Osteocyte (in vitro differentiated cells): ENCODE measurements at regions not wholly inside any gene's neighbourhood (a gene's known extent, or its start where the extent isn't known, plus 50 kb on each side); places are given as distances from the start of the nearest gene placed in this dataset.
"Not testable (repeated sequence)": the region's sequence is repeated elsewhere in the genome, so short reads cannot be mapped to it uniquely, and the experiment has no call there.

ENCODE experiments used
- DNase-seq: peaks from one replicate; pipeline ENCODE4 v3.0.0; 2021; ENCODE audit warnings: mixed read lengths; ENCODE audit not compliant: unreplicated experiment; ENCODE audit errors: extremely low spot score
- H3K27ac Mint-ChIP-seq: one replicate; pipeline ENCODE4 v1.8.0; 2021; ENCODE audit warnings: mild to moderate bottlenecking, mixed read lengths; ENCODE audit not compliant: unreplicated experiment
- H3K27me3 Mint-ChIP-seq: one replicate; pipeline ENCODE4 v1.8.0; 2021; ENCODE audit warnings: mixed read lengths; ENCODE audit not compliant: unreplicated experiment
- H3K36me3 Mint-ChIP-seq: one replicate; pipeline ENCODE4 v1.8.0; 2021; ENCODE audit warnings: mixed read lengths; ENCODE audit not compliant: unreplicated experiment
- H3K4me1 Mint-ChIP-seq: one replicate; pipeline ENCODE4 v1.8.0; 2021; ENCODE audit warnings: mixed read lengths; ENCODE audit not compliant: unreplicated experiment
- H3K4me3 Mint-ChIP-seq: one replicate; pipeline ENCODE4 v1.8.0; 2021; ENCODE audit warnings: mild to moderate bottlenecking, moderate library complexity, mixed read lengths; ENCODE audit not compliant: unreplicated experiment
- H3K9me3 Mint-ChIP-seq: one replicate; pipeline ENCODE4 v1.8.0; 2021; ENCODE audit warnings: mixed read lengths; ENCODE audit not compliant: unreplicated experiment
- TF ChIP-seq, protein P1 (sequence below): fragments of 200-600 bp; sonication (generic); IDR thresholded peaks from 2 replicates; pipeline ENCODE4 v1.5.0; 2021; ENCODE audit warnings: antibody characterized with exemption, mild to moderate bottlenecking, moderate library complexity

- no peaks in the 10 kb centered on the region for H3K9me3 Mint-ChIP-seq
- H3K36me3 Mint-ChIP-seq: no peaks in the 10 kb centered on the region
- TF ChIP-seq, protein P1, sequence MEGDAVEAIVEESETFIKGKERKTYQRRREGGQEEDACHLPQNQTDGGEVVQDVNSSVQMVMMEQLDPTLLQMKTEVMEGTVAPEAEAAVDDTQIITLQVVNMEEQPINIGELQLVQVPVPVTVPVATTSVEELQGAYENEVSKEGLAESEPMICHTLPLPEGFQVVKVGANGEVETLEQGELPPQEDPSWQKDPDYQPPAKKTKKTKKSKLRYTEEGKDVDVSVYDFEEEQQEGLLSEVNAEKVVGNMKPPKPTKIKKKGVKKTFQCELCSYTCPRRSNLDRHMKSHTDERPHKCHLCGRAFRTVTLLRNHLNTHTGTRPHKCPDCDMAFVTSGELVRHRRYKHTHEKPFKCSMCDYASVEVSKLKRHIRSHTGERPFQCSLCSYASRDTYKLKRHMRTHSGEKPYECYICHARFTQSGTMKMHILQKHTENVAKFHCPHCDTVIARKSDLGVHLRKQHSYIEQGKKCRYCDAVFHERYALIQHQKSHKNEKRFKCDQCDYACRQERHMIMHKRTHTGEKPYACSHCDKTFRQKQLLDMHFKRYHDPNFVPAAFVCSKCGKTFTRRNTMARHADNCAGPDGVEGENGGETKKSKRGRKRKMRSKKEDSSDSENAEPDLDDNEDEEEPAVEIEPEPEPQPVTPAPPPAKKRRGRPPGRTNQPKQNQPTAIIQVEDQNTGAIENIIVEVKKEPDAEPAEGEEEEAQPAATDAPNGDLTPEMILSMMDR: no peak
- H3K27me3 Mint-ChIP-seq: no peaks in the 10 kb centered on the region
- H3K4me3 Mint-ChIP-seq: no peak overlapping the region
- no peak overlapping the region for H3K27ac Mint-ChIP-seq
- DNase-seq: no peak
- no peaks in the 10 kb centered on the region for H3K4me1 Mint-ChIP-seq
Observed at GRCh38 chr18:70822117-70822516, 533.3 kb downstream of the SOCS6 start.

DNA sequence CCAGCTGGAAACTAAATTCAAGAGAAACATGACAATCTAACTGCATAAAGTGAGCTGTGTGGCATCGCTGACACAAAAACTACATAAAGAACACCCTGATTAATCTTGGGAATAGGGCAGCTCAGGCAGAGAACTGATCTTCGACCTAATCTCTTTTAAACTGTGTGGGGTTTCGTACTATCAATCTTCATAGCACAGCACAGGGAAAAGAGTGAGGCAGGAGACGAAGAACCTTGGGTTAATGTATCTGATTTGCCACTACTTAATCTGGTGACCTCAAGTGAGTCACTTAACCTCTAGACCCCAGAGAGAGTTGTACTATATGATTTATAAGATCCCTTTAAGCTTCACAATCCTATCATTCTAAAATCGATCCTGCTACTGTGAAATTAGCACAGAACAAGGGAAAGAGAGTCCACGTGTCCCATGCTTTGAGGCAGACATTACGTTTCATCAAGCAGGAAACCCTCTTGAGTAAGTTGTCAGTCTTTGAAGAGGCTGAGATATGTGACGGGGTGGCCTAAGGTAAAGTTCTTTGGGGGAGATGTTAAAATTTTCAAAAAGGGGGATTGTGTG, 519.7 kb downstream of the SOCS6 start:
- Mint-ChIP-seq H3K4me3 (no peak overlapping the region), H3K27ac (no peak overlapping the region), H3K27me3 (no peaks in the 10 kb centered on the region), H3K36me3 (no peaks in the 10 kb centered on the region), H3K4me1 (no peaks in the 10 kb centered on the region), H3K9me3 (peaks cover 1% of the 10 kb centered on the region)
- DNase-seq: no peak
- TF ChIP-seq, protein P1: no peak

DNA sequence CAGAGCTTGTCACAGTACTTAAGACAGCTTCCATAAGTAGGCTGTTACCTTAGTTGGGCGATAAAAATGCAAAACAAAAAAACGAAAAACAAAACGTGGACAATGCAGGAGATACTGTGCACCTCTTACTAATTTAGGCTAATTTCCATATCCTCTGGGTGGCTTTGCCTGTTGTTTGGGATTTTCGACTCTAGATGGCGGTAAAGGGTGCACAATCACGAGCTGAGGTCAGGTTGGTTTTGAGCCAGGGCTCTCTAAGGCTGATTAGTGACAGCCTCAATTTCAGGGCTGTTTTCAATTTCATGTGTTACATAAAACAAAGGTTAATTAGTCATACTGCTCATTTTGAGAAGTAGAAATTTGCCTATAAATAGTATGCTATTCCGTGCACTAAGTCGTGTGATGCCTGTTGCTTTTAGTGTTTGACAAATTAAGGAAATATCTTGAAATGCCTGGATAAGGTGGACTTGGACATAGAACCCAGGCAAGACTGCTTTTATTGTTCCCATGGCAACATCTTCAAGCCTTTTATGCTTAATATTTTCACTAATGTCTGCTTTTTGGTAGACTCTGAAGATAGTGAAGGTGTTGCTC, 493.1 kb downstream of the SOCS6 start:
- no peaks in the 10 kb centered on the region for H3K36me3 Mint-ChIP-seq
- H3K4me3 Mint-ChIP-seq: no peak overlapping the region
- peaks cover 7% of the 10 kb centered on the region for H3K27me3 Mint-ChIP-seq
- DNase-seq: no peak
- no peak overlapping the region for H3K27ac Mint-ChIP-seq
- no peaks in the 10 kb centered on the region for H3K4me1 Mint-ChIP-seq
- H3K9me3 Mint-ChIP-seq: no peaks in the 10 kb centered on the region
- TF ChIP-seq, protein P1: peak; percentile 56

- not testable (repeated sequence) for H3K27ac Mint-ChIP-seq, H3K9me3 Mint-ChIP-seq, H3K36me3 Mint-ChIP-seq, H3K27me3 Mint-ChIP-seq, H3K4me1 Mint-ChIP-seq, H3K4me3 Mint-ChIP-seq, DNase-seq
Observed at GRCh38 chr18:70766254-70766653, 477.4 kb downstream of the SOCS6 start.

GRCh38 chr18:70762812-70763211, 474.0 kb downstream of the SOCS6 start:
- H3K27ac Mint-ChIP-seq: no peak overlapping the region
- no peaks in the 10 kb centered on the region for H3K36me3 Mint-ChIP-seq
- TF ChIP-seq, protein P1: no peak
- H3K9me3 Mint-ChIP-seq: no peaks in the 10 kb centered on the region
- H3K4me3 Mint-ChIP-seq: no peak overlapping the region
- H3K4me1 Mint-ChIP-seq: no peaks in the 10 kb centered on the region
- H3K27me3 Mint-ChIP-seq: no peaks in the 10 kb centered on the region
- no peak for DNase-seq
